Tibial artery (tissue), 4 donors: ENCODE measurements at regions not wholly inside any gene's neighbourhood (a gene's known extent, or its start where the extent isn't known, plus 50 kb on each side); places are given as distances from the start of the nearest gene placed in this dataset.

Experiments
- DNase-seq, 2 donors: peaks; one replicate each; pipeline ENCODE4 v3.0.0-alpha.2; 2019
- H3K27ac ChIP-seq, 2 donors: fragments of 200-600 bp; sonication (generic) in 1 of 2; 1 replicate in 1 of 2; 2 replicates in 1 of 2; pipeline ENCODE4 v1.5.1; 2018 to 2019; ENCODE audit warnings: mild to moderate bottlenecking in 1 of 2
- H3K27me3 ChIP-seq, 2 donors: fragments of 200-600 bp; sonication (generic) in 1 of 2; one replicate each; pipeline versions ENCODE4 v1.5.1 to v1.6.0; 2016 to 2019
- H3K36me3 ChIP-seq, 3 donors: fragments of 200-600 bp; sonication (generic) in 2 of 3; one replicate each; pipeline ENCODE4 v1.5.1; 2016 to 2019; ENCODE audit warnings: mild to moderate bottlenecking in 2 of 3
- H3K4me1 ChIP-seq, 4 donors: fragments of 200-600 bp; sonication (generic) in 2 of 4; 1 replicate in 3 of 4; 2 replicates in 1 of 4; pipeline ENCODE4 v1.5.1; 2016 to 2019
- H3K4me3 ChIP-seq, 2 donors: fragments of 200-600 bp; sonication (generic) in 1 of 2; 1 replicate in 1 of 2; 2 replicates in 1 of 2; pipeline ENCODE4 v1.5.1; 2018 to 2019; ENCODE audit warnings: mild to moderate bottlenecking in 2 of 2
- H3K9me3 ChIP-seq, 3 donors: fragments of 200-600 bp; sonication (generic) in 1 of 3; one replicate each; pipeline ENCODE4 v1.5.1; 2016 to 2019
- CTCF ChIP-seq, 2 experiments: fragments of 200-600 bp in 1 of 2; fragments of 450-650 bp in 1 of 2; IDR thresholded peaks; one replicate each; pipeline ENCODE4 v1.5.1; 2017 to 2019; ENCODE audit warnings: antibody characterized with exemption in 2 of 2, mild to moderate bottlenecking in 1 of 2, moderate library complexity in 1 of 2
- intact Hi-C: fragments of 100-400 bp; cut with DNase I; formaldehyde crosslinking; loops from one replicate; pipeline ENCODE4 v1.15.0; 2023; ENCODE audit warnings: low total_unique reads

- intact Hi-C loops, result no loop called here
- no peaks in the 10 kb centered on the region for H3K9me3 ChIP-seq
- no peaks in the 10 kb centered on the region for H3K27me3 ChIP-seq
- H3K36me3 ChIP-seq, result no peaks in the 10 kb centered on the region
- no peaks in the 10 kb centered on the region for H3K4me1 ChIP-seq
- no peak for DNase-seq
- H3K27ac ChIP-seq, result no peak overlapping the region
- TF ChIP-seq CTCF (IDR thresholded peaks at IDR 0.05), result no peak
- no peak overlapping the region for H3K4me3 ChIP-seq
Measured at GRCh38 chr9:84490206-84490841, 149.8 kb upstream of the SLC28A3 start.

GRCh38 chr9:84490842-84491325 is 150.3 kb upstream of the SLC28A3 start:
- no peaks in the 10 kb centered on the region for H3K4me1 ChIP-seq
- H3K36me3 ChIP-seq, result no peaks in the 10 kb centered on the region
- no peak overlapping the region for H3K4me3 ChIP-seq
- no peak overlapping the region for H3K27ac ChIP-seq
- TF ChIP-seq CTCF (IDR thresholded peaks at IDR 0.05), result no peak
- no peaks in the 10 kb centered on the region for H3K9me3 ChIP-seq
- intact Hi-C loops, result no loop called here
- no peak for DNase-seq
- no peaks in the 10 kb centered on the region for H3K27me3 ChIP-seq

GRCh38 chr9:84492366-84493159 is 152.0 kb upstream of the SLC28A3 start:
- no peaks in the 10 kb centered on the region for H3K36me3 ChIP-seq
- intact Hi-C loops, result no loop called here
- no peak for DNase-seq
- no peak for TF ChIP-seq CTCF (IDR thresholded peaks at IDR 0.05)
- H3K27ac ChIP-seq, result no peak overlapping the region
- no peak overlapping the region for H3K4me3 ChIP-seq
- no peaks in the 10 kb centered on the region for H3K27me3 ChIP-seq
- no peaks in the 10 kb centered on the region for H3K4me1 ChIP-seq
- H3K9me3 ChIP-seq, result no peaks in the 10 kb centered on the region

GRCh38 chr9:84493284-84493947 is 152.9 kb upstream of the SLC28A3 start:
- no peak for DNase-seq
- Histone ChIP-seq H3K27ac (no peak overlapping the region), H3K4me1 (no peaks in the 10 kb centered on the region), H3K9me3 (no peaks in the 10 kb centered on the region), H3K36me3 (no peaks in the 10 kb centered on the region), H3K27me3 (no peaks in the 10 kb centered on the region), H3K4me3 (no peak overlapping the region)
- no peak for TF ChIP-seq CTCF (IDR thresholded peaks at IDR 0.05)
- intact Hi-C loops, result no loop called here

GRCh38 chr9:84499969-84500582 is 159.5 kb upstream of the SLC28A3 start:
- no peak for DNase-seq
- H3K36me3 ChIP-seq, result no peaks in the 10 kb centered on the region
- intact Hi-C loops, result no loop called here
- no peaks in the 10 kb centered on the region for H3K4me1 ChIP-seq
- H3K27ac ChIP-seq, result no peak overlapping the region
- H3K9me3 ChIP-seq, result no peaks in the 10 kb centered on the region
- H3K27me3 ChIP-seq, result no peaks in the 10 kb centered on the region
- no peak overlapping the region for H3K4me3 ChIP-seq
- no peak for TF ChIP-seq CTCF (IDR thresholded peaks at IDR 0.05)
